K562 (cell line): ENCODE measurements at regions not wholly inside any gene's neighbourhood (a gene's known extent, or its start where the extent isn't known, plus 50 kb on each side); places are given as distances from the start of the nearest gene placed in this dataset.

ENCODE experiments used
- ATAC-seq: fragments of 200-7000 bp; cut with Tn5 transposase; 3 replicates; pipeline ENCODE4 v1.9.1; 2020; ENCODE audit warnings: moderate library complexity
- BruUV-seq: library from RNA; stranded (reverse); fragments of 400-500 nt; replicated peaks from 2 replicates; lab custom pipeline; 2021; lab: Mats Ljungman, UMichigan
- CTCF ChIA-PET: fragments of 300-600 bp; formaldehyde crosslinking; extraction: SDS; loops from one replicate; lab custom pipeline; 2021; ENCODE audit warnings: low intra/inter-chr PET ratio; lab: Yijun Ruan, JAX
- POLR2A ChIA-PET: fragments of 300-600, 350-650 bp; sonication (Branson Sonifier 250); formaldehyde crosslinking; extraction: SDS; loops from one replicate; lab custom pipeline; 2021; ENCODE audit warnings: antibody characterized with exemption, inconsistent platforms; lab: Yijun Ruan, JAX
- DNase-seq, 4 experiments: peaks; one replicate each; pipeline versions ENCODE4 v3.0.0 to v3.0.0-alpha.2; 2011 to 2018; ENCODE audit warnings: low spot score in 3 of 4, mixed read lengths in 3 of 4; ENCODE audit errors: extremely low read depth in 1 of 4
- FAIRE-seq: peaks from 2 replicates; lab custom pipeline; 2011; peaks lifted over from hg19 to GRCh38; lab: Jason Lieb, UNC
- H2AFZ ChIP-seq: 2 replicates; pipeline ENCODE4 v1.6.0; 2011; ENCODE audit warnings: low read depth, low read length, control low read depth, inconsistent platforms
- H3K27ac ChIP-seq: fragments of 200-600 bp; 3 replicates; pipeline ENCODE4 v1.8.0; 2011; ENCODE audit warnings: low read depth, mild to moderate bottlenecking, control low read depth, inconsistent platforms, low read length, moderate library complexity, mixed read lengths; ENCODE audit errors: extremely low read depth
- H3K27me3 ChIP-seq, 2 experiments: fragments of 300-600 bp in 1 of 2; 2 replicates in 1 of 2; 3 replicates in 1 of 2; pipeline versions ENCODE4 v1.6.0 to v1.8.0; 2011; ENCODE audit warnings: inconsistent platforms in 2 of 2, low read length in 2 of 2, mild to moderate bottlenecking in 1 of 2, mixed read lengths in 1 of 2, moderate library complexity in 1 of 2; ENCODE audit not compliant: control insufficient read depth in 2 of 2, insufficient read depth in 2 of 2
- H3K36me3 ChIP-seq: fragments of 300-600 bp; 3 replicates; pipeline ENCODE4 v1.8.0; 2011; ENCODE audit warnings: mild to moderate bottlenecking, low read length, inconsistent platforms; ENCODE audit not compliant: control insufficient read depth, insufficient read depth
- H3K4me1 ChIP-seq, 2 experiments: fragments of 200-600 bp in 1 of 2; replicated peaks in 1 of 2; 2 replicates in 1 of 2; 3 replicates in 1 of 2; pipeline versions ENCODE4 v1.5.1 to v1.8.0; 2011; ENCODE audit warnings: inconsistent platforms in 2 of 2, low read length in 2 of 2, mild to moderate bottlenecking in 1 of 2, mixed read lengths in 1 of 2, moderate library complexity in 1 of 2; ENCODE audit not compliant: control insufficient read depth in 2 of 2, insufficient read depth in 2 of 2
- H3K4me2 ChIP-seq: 2 replicates; pipeline ENCODE4 v1.6.1; 2011; ENCODE audit warnings: low read length, control low read depth, inconsistent platforms, mixed read lengths; ENCODE audit not compliant: insufficient read depth
- H3K4me3 ChIP-seq: fragments of 200-600 bp; sonication (generic), shearing (Covaris generic); 2 replicates; pipeline ENCODE4 v1.5.1; 2016; ENCODE audit warnings: control low read depth, inconsistent platforms
- H3K79me2 ChIP-seq: fragments of 200-600 bp; 3 replicates; pipeline ENCODE4 v1.8.0; 2011; ENCODE audit warnings: low read length, inconsistent platforms; ENCODE audit not compliant: control insufficient read depth, insufficient read depth
- H3K9ac ChIP-seq, 2 experiments: 2 replicates each; pipeline versions ENCODE4 v1.6.0 to v1.6.1; 2011; ENCODE audit warnings: low read depth in 2 of 2, low read length in 2 of 2, control low read depth in 1 of 2, inconsistent platforms in 1 of 2, mild to moderate bottlenecking in 1 of 2, mixed read lengths in 1 of 2; ENCODE audit not compliant: insufficient read depth in 1 of 2
- H3K9me1 ChIP-seq: one replicate; pipeline ENCODE4 v1.6.0; 2011; ENCODE audit warnings: inconsistent platforms, mild to moderate bottlenecking, low read length, moderate library complexity; ENCODE audit not compliant: control insufficient read depth, insufficient read depth
- H3K9me3 ChIP-seq: replicated peaks from 2 replicates; pipeline ENCODE4 v1.5.1; 2011; ENCODE audit warnings: low read depth, low read length, inconsistent platforms; ENCODE audit not compliant: control insufficient read depth, insufficient read depth
- H4K20me1 ChIP-seq: replicated peaks from 2 replicates; pipeline ENCODE4 v1.6.1; 2011; ENCODE audit warnings: low read length, inconsistent platforms, mixed read lengths; ENCODE audit not compliant: control insufficient read depth, insufficient read depth
- E2F3 ChIP-seq: fragments of 250-450 bp; sonication (Bioruptor Pico); IDR thresholded peaks from 2 replicates; pipeline ENCODE4 v1.4.0; 2020; ENCODE audit warnings: mild to moderate bottlenecking
- EHMT2 ChIP-seq: fragments of 450-650 bp; IDR thresholded peaks from 2 replicates; pipeline ENCODE4 v1.6.1; 2018; ENCODE audit warnings: antibody characterized with exemption
- EZH2 ChIP-seq: IDR thresholded peaks from 2 replicates; pipeline ENCODE4 v1.6.1; 2012; ENCODE audit warnings: low read depth, mild to moderate bottlenecking, inconsistent platforms, low read length, borderline replicate concordance
- HDAC8 ChIP-seq: fragments of 450-650 bp; IDR thresholded peaks from 2 replicates; pipeline ENCODE4 v1.6.1; 2016; ENCODE audit warnings: mild to moderate bottlenecking, missing genetic modification characterization, moderate library complexity, missing compliant biosample characterization
- JUN ChIP-seq, 2 experiments: sonication (generic) in 1 of 2; formaldehyde crosslinking in 1 of 2; IDR thresholded peaks; 2 replicates each; pipeline versions ENCODE4 v1.6.1 to v1.8.0; 2012 to 2022; ENCODE audit warnings: borderline replicate concordance in 2 of 2, mild to moderate bottlenecking in 2 of 2, improper control_type of control experiment in 1 of 2, low read depth in 1 of 2, low read length in 1 of 2, missing genetic modification reagents in 1 of 2
- ZC3H8 ChIP-seq: fragments of 450-650 bp; IDR thresholded peaks from 2 replicates; pipeline ENCODE4 v1.6.1; 2017
- ZNF512 ChIP-seq: IDR thresholded peaks from 2 replicates; pipeline ENCODE4 v1.6.1; 2016; ENCODE audit warnings: missing genetic modification characterization, missing compliant biosample characterization
- WGBS: fragments of 100-300 bp; shearing (Covaris generic); methylation state at CpG from one replicate; pipeline ENCODE4 v1.1.6; 2016; ENCODE audit warnings: low coverage, mixed read lengths; ENCODE audit not compliant: insufficient coverage; ENCODE audit errors: missing lambda C conversion rate; 5-methylcytosine and 5-hydroxymethylcytosine counted together
- in situ Hi-C: fragments of 300-500 bp; cut with MboI; formaldehyde crosslinking; loops from 4 replicates; pipeline ENCODE4 v1.15.0; 2018; ENCODE audit warnings: inconsistent platforms, mixed read lengths
- intact Hi-C: fragments of 100-400 bp; cut with micrococcal nuclease; formaldehyde crosslinking; loops from 2 replicates; pipeline ENCODE4 v1.14.2; 2022
- TF ChIP-seq, protein P1 (sequence below), 2 experiments: IDR thresholded peaks; 2 replicates each; pipeline ENCODE4 v1.6.1; 2011; ENCODE audit warnings: borderline replicate concordance in 1 of 2, control low read depth in 1 of 2, low read depth in 1 of 2, low read length in 1 of 2, mild to moderate bottlenecking in 1 of 2, mixed read lengths in 1 of 2, moderate library complexity in 1 of 2; ENCODE audit not compliant: insufficient read depth in 1 of 2, insufficient read length in 1 of 2, poor library complexity in 1 of 2, severe bottlenecking in 1 of 2; ENCODE audit errors: extremely low read depth in 1 of 2
- TF ChIP-seq, protein P2 (sequence below): fragments of 150-350 bp; conservative IDR thresholded peaks from 2 replicates; pipeline ENCODE4 v1.6.1; 2014; ENCODE audit warnings: low read length

- CTCF ChIA-PET = no interaction called here
- DNase-seq = no peak
- FAIRE-seq = no peak
- Histone ChIP-seq H3K79me2 (no peaks in the 10 kb centered on the region), H3K9me1 (no peaks in the 10 kb centered on the region), H4K20me1 (no peaks in the 10 kb centered on the region), H3K27ac (no peak overlapping the region), H3K4me1 (no peaks in the 10 kb centered on the region), H3K36me3 (no peaks in the 10 kb centered on the region), H3K9me3 (no peaks in the 10 kb centered on the region), H2AFZ (no peak overlapping the region), H3K4me3 (no peak overlapping the region), H3K27me3 (no peaks in the 10 kb centered on the region; a peak in 2 of 5 replicates), H3K9ac (no peak overlapping the region), H3K4me2 (no peak overlapping the region)
- intact Hi-C loops (loop anchor here (10.0 kb wide), 1 partner anchor 576 kb away; the partner anchor contains the start of gene VSTM2B), in situ Hi-C loops (no loop called here)
- WGBS = no CpG with 5 or more reads among the region's 1 CpG
- BruUV-seq = no TSS peak
- POLR2A ChIA-PET = interaction anchor here (0.6 kb wide), 1 partner anchor 9 kb away, joined by 3 read pairs; no protein-coding TSS in a partner anchor
- ATAC-seq = no peak
- TF ChIP-seq ZNF512 (tag) = peak; percentile 50
- TF ChIP-seq JUN (IDR thresholded peaks at IDR 0.05; ENCODE audit: borderline replicate concordance, low read depth, low read length) = no peak
- TF ChIP-seq JUN (CRISPR knock-in tag; IDR thresholded peaks at IDR 0.05; ENCODE audit: borderline replicate concordance) = no peak
Measured at GRCh38 chr19:28949027-28949426, 263.9 kb downstream of the UQCRFS1 start.

DNA sequence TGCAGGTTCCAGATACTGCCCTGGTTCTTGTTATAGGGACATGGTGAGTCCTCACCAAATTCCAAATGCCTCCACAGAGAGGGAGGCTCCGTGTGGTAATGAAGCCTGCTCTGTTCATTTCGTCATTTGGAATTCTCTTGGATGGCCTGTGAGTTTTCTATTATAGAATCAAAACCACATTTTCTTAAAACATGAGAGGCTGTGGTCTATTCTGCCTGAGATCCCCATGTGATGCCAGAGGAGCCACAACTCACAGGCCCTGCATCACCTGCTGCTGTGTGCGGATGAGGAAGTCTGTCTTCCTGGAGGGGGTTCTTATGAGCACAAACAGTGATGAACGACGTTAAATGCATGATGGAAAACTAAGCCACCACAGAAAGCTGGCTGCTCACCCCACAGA, 264.4 kb downstream of the UQCRFS1 start:
- ChIA-PET CTCF (no interaction called here), POLR2A (interaction anchor here (0.6 kb wide), 1 partner anchor 9 kb away, joined by 3 read pairs; no protein-coding TSS in a partner anchor)
- FAIRE-seq (no peak), DNase-seq (no peak), ATAC-seq (no peak)
- H3K27ac ChIP-seq = no peak overlapping the region
- no peak overlapping the region for H3K4me2 ChIP-seq
- H3K27me3 ChIP-seq = no peaks in the 10 kb centered on the region; a peak in 2 of 5 replicates
- no peaks in the 10 kb centered on the region for H4K20me1 ChIP-seq
- in situ Hi-C loops (no loop called here), intact Hi-C loops (loop anchor here (10.0 kb wide), 1 partner anchor 576 kb away; the partner anchor contains the start of gene VSTM2B)
- no peaks in the 10 kb centered on the region for H3K79me2 ChIP-seq
- H3K9ac ChIP-seq = no peak overlapping the region
- H3K4me1 ChIP-seq = no peaks in the 10 kb centered on the region
- no peak overlapping the region for H2AFZ ChIP-seq
- BruUV-seq = no TSS peak
- H3K9me3 ChIP-seq = no peaks in the 10 kb centered on the region
- H3K36me3 ChIP-seq = no peaks in the 10 kb centered on the region
- H3K4me3 ChIP-seq = no peak overlapping the region
- 2% methylated on average over 5 of the region's 5 CpGs for WGBS
- H3K9me1 ChIP-seq = no peaks in the 10 kb centered on the region
- no peak for TF ChIP-seq ZC3H8
- no peak for TF ChIP-seq EZH2
- TF ChIP-seq E2F3 (CRISPR knock-in tag) = no peak
- TF ChIP-seq, protein P1, sequence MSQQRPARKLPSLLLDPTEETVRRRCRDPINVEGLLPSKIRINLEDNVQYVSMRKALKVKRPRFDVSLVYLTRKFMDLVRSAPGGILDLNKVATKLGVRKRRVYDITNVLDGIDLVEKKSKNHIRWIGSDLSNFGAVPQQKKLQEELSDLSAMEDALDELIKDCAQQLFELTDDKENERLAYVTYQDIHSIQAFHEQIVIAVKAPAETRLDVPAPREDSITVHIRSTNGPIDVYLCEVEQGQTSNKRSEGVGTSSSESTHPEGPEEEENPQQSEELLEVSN (IDR thresholded peaks at IDR 0.05; ENCODE audit: borderline replicate concordance in 1 of 2, extremely low read depth in 1 of 2, insufficient read depth in 1 of 2, insufficient read length in 1 of 2, low read depth in 1 of 2, low read length in 1 of 2, poor library complexity in 1 of 2, severe bottlenecking in 1 of 2) = no peak
- no peak for TF ChIP-seq EHMT2
- TF ChIP-seq, protein P2, sequence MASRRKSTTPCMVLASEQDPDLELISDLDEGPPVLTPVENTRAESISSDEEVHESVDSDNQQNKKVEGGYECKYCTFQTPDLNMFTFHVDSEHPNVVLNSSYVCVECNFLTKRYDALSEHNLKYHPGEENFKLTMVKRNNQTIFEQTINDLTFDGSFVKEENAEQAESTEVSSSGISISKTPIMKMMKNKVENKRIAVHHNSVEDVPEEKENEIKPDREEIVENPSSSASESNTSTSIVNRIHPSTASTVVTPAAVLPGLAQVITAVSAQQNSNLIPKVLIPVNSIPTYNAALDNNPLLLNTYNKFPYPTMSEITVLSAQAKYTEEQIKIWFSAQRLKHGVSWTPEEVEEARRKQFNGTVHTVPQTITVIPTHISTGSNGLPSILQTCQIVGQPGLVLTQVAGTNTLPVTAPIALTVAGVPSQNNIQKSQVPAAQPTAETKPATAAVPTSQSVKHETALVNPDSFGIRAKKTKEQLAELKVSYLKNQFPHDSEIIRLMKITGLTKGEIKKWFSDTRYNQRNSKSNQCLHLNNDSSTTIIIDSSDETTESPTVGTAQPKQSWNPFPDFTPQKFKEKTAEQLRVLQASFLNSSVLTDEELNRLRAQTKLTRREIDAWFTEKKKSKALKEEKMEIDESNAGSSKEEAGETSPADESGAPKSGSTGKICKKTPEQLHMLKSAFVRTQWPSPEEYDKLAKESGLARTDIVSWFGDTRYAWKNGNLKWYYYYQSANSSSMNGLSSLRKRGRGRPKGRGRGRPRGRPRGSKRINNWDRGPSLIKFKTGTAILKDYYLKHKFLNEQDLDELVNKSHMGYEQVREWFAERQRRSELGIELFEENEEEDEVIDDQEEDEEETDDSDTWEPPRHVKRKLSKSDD = no peak
- TF ChIP-seq HDAC8 (tag) = no peak
